Stimulated activated memory B cell treated with anti-CD40 and anti-IgM and Interleukin-4, amounts not matched to agents 10 μg/mL and 1 μg/mL and 100 μg/mL, for 72 hours (primary cell): ENCODE measurements at regions not wholly inside any gene's neighbourhood (a gene's known extent, or its start where the extent isn't known, plus 50 kb on each side); places are given as distances from the start of the nearest gene placed in this dataset.

Source experiments
- ATAC-seq: fragments of 150-1000 bp; cut with Tn5 transposase; 2 replicates; pipeline ENCODE4 v1.10.0; 2021
- H3K27ac Mint-ChIP-seq: one replicate; pipeline ENCODE4 v1.8.0; 2022; ENCODE audit warnings: mild to moderate bottlenecking, mixed read lengths
- H3K27me3 Mint-ChIP-seq: one replicate; pipeline ENCODE4 v1.8.0; 2022; ENCODE audit warnings: mixed read lengths
- H3K36me3 Mint-ChIP-seq: one replicate; pipeline ENCODE4 v1.8.0; 2022; ENCODE audit warnings: mixed read lengths
- H3K4me1 Mint-ChIP-seq: one replicate; pipeline ENCODE4 v1.8.0; 2022; ENCODE audit warnings: mixed read lengths
- H3K4me3 Mint-ChIP-seq: one replicate; pipeline ENCODE4 v1.8.0; 2022; ENCODE audit warnings: mild to moderate bottlenecking, moderate library complexity, mixed read lengths
- H3K9me3 Mint-ChIP-seq: one replicate; pipeline ENCODE4 v1.8.0; 2022; ENCODE audit warnings: mixed read lengths

GRCh38 chr10:78804411-78805032 is 264.2 kb upstream of the ZMIZ1 start:
- H3K36me3 Mint-ChIP-seq = no peaks in the 10 kb centered on the region
- no peak overlapping the region for H3K4me3 Mint-ChIP-seq
- H3K27ac Mint-ChIP-seq = no peak overlapping the region
- no peak for ATAC-seq
- peaks cover 46% of the 10 kb centered on the region for H3K27me3 Mint-ChIP-seq
- no peaks in the 10 kb centered on the region for H3K9me3 Mint-ChIP-seq
- H3K4me1 Mint-ChIP-seq = no peaks in the 10 kb centered on the region

- ATAC-seq = no peak
- Mint-ChIP-seq H3K27ac (no peak overlapping the region), H3K9me3 (no peaks in the 10 kb centered on the region)
Measured at GRCh38 chr10:78805176-78805575, 263.6 kb upstream of the ZMIZ1 start.

GRCh38 chr10:78806681-78807221 is 262.0 kb upstream of the ZMIZ1 start:
- Mint-ChIP-seq H3K27ac (no peak overlapping the region), H3K4me1 (no peaks in the 10 kb centered on the region), H3K4me3 (no peak overlapping the region), H3K27me3 (peaks cover 40% of the 10 kb centered on the region), H3K36me3 (no peaks in the 10 kb centered on the region), H3K9me3 (no peaks in the 10 kb centered on the region)
- ATAC-seq = no peak

More at GRCh38 chr10:78805176-78805575, 263.6 kb upstream of the ZMIZ1 start:
- no peaks in the 10 kb centered on the region for H3K4me1 Mint-ChIP-seq
- no peaks in the 10 kb centered on the region for H3K36me3 Mint-ChIP-seq
- H3K27me3 Mint-ChIP-seq = peaks cover 46% of the 10 kb centered on the region
- no peak overlapping the region for H3K4me3 Mint-ChIP-seq

- no peak overlapping the region for H3K27ac Mint-ChIP-seq
- no peak overlapping the region for H3K4me3 Mint-ChIP-seq
- H3K4me1 Mint-ChIP-seq = no peaks in the 10 kb centered on the region
- ATAC-seq = no peak
- no peaks in the 10 kb centered on the region for H3K36me3 Mint-ChIP-seq
- H3K9me3 Mint-ChIP-seq = no peaks in the 10 kb centered on the region
- H3K27me3 Mint-ChIP-seq = peaks cover 31% of the 10 kb centered on the region
Measured at GRCh38 chr10:78807504-78808203, 261.1 kb upstream of the ZMIZ1 start.

GRCh38 chr10:78808286-78808685 is 260.5 kb upstream of the ZMIZ1 start:
- no peaks in the 10 kb centered on the region for H3K9me3 Mint-ChIP-seq
- ATAC-seq = no peak
- H3K36me3 Mint-ChIP-seq = no peaks in the 10 kb centered on the region
- no peak overlapping the region for H3K27ac Mint-ChIP-seq
- H3K27me3 Mint-ChIP-seq = peaks cover 25% of the 10 kb centered on the region
- no peaks in the 10 kb centered on the region for H3K4me1 Mint-ChIP-seq
- H3K4me3 Mint-ChIP-seq = no peak overlapping the region

GRCh38 chr10:78808736-78809367 is 259.9 kb upstream of the ZMIZ1 start:
- no peak for ATAC-seq
- H3K36me3 Mint-ChIP-seq = no peaks in the 10 kb centered on the region
- peaks cover 21% of the 10 kb centered on the region for H3K27me3 Mint-ChIP-seq
- no peaks in the 10 kb centered on the region for H3K9me3 Mint-ChIP-seq
- H3K4me1 Mint-ChIP-seq = no peaks in the 10 kb centered on the region
- H3K4me3 Mint-ChIP-seq = no peak overlapping the region
- H3K27ac Mint-ChIP-seq = no peak overlapping the region

- no peak for ATAC-seq
Measured at GRCh38 chr10:78811174-78811573, 257.6 kb upstream of the ZMIZ1 start.

GRCh38 chr10:78812571-78813318 is 256.0 kb upstream of the ZMIZ1 start:
- no peak for ATAC-seq
- H3K36me3 Mint-ChIP-seq = no peaks in the 10 kb centered on the region
- no peaks in the 10 kb centered on the region for H3K4me1 Mint-ChIP-seq

More at GRCh38 chr10:78811174-78811573, 257.6 kb upstream of the ZMIZ1 start:
- Mint-ChIP-seq H3K27me3 (peaks cover 16% of the 10 kb centered on the region), H3K36me3 (no peaks in the 10 kb centered on the region), H3K27ac (no peak overlapping the region), H3K9me3 (no peaks in the 10 kb centered on the region), H3K4me1 (no peaks in the 10 kb centered on the region), H3K4me3 (no peak overlapping the region)

GRCh38 chr10:78813526-78813925 is 255.2 kb upstream of the ZMIZ1 start:
- Mint-ChIP-seq H3K36me3 (no peaks in the 10 kb centered on the region), H3K4me1 (no peaks in the 10 kb centered on the region), H3K9me3 (no peaks in the 10 kb centered on the region), H3K27ac (no peak overlapping the region), H3K27me3 (no peaks in the 10 kb centered on the region), H3K4me3 (no peak overlapping the region)
- ATAC-seq = no peak

More at GRCh38 chr10:78812571-78813318, 256.0 kb upstream of the ZMIZ1 start:
- no peak overlapping the region for H3K27ac Mint-ChIP-seq
- H3K9me3 Mint-ChIP-seq = no peaks in the 10 kb centered on the region
- no peak overlapping the region for H3K4me3 Mint-ChIP-seq
- peaks cover 4% of the 10 kb centered on the region for H3K27me3 Mint-ChIP-seq

GRCh38 chr10:78813998-78814399 is 254.8 kb upstream of the ZMIZ1 start:
- no peaks in the 10 kb centered on the region for H3K27me3 Mint-ChIP-seq
- H3K9me3 Mint-ChIP-seq = no peaks in the 10 kb centered on the region
- H3K36me3 Mint-ChIP-seq = no peaks in the 10 kb centered on the region
- H3K4me3 Mint-ChIP-seq = no peak overlapping the region
- no peak overlapping the region for H3K27ac Mint-ChIP-seq
- ATAC-seq = no peak
- H3K4me1 Mint-ChIP-seq = no peaks in the 10 kb centered on the region

- Mint-ChIP-seq H3K27ac (no peak overlapping the region), H3K9me3 (no peaks in the 10 kb centered on the region), H3K4me1 (no peaks in the 10 kb centered on the region), H3K4me3 (no peak overlapping the region), H3K36me3 (no peaks in the 10 kb centered on the region), H3K27me3 (no peaks in the 10 kb centered on the region)
- no peak for ATAC-seq
Measured at GRCh38 chr10:78814407-78814806, 254.4 kb upstream of the ZMIZ1 start.

GRCh38 chr10:78815702-78816334 is 252.9 kb upstream of the ZMIZ1 start:
- Mint-ChIP-seq H3K27me3 (no peaks in the 10 kb centered on the region), H3K4me3 (no peak overlapping the region), H3K36me3 (no peaks in the 10 kb centered on the region), H3K4me1 (no peaks in the 10 kb centered on the region), H3K9me3 (no peaks in the 10 kb centered on the region), H3K27ac (no peak overlapping the region)
- ATAC-seq = no peak

GRCh38 chr10:78817361-78817760 is 251.4 kb upstream of the ZMIZ1 start:
- no peaks in the 10 kb centered on the region for H3K4me1 Mint-ChIP-seq
- no peaks in the 10 kb centered on the region for H3K27me3 Mint-ChIP-seq
- H3K36me3 Mint-ChIP-seq = no peaks in the 10 kb centered on the region
- no peaks in the 10 kb centered on the region for H3K9me3 Mint-ChIP-seq
- no peak for ATAC-seq
- no peak overlapping the region for H3K27ac Mint-ChIP-seq
- no peak overlapping the region for H3K4me3 Mint-ChIP-seq

GRCh38 chr10:78817804-78818203 is 251.0 kb upstream of the ZMIZ1 start:
- no peak for ATAC-seq
- Mint-ChIP-seq H3K4me3 (no peak overlapping the region), H3K27ac (no peak overlapping the region), H3K27me3 (no peaks in the 10 kb centered on the region), H3K9me3 (no peaks in the 10 kb centered on the region), H3K4me1 (no peaks in the 10 kb centered on the region), H3K36me3 (no peaks in the 10 kb centered on the region)
